PFSK-1 (cell line): ENCODE measurements at regions not wholly inside any gene's neighbourhood (a gene's known extent, or its start where the extent isn't known, plus 50 kb on each side); places are given as distances from the start of the nearest gene placed in this dataset.

ENCODE experiments used
- FOXP2 ChIP-seq: optimal IDR thresholded peaks from 2 replicates; pipeline ENCODE3; 2011; ENCODE audit warnings: borderline replicate concordance, control low read depth, inconsistent platforms; ENCODE audit not compliant: insufficient read depth; ENCODE audit errors: extremely low read length, extremely low read depth
- POLR2AphosphoS5 ChIP-seq: IDR thresholded peaks from 2 replicates; pipeline ENCODE4 v1.6.1; 2012; ENCODE audit warnings: low read depth, mild to moderate bottlenecking, control low read depth, low read length, moderate library complexity
- REST ChIP-seq, 2 experiments: IDR thresholded peaks; 2 replicates each; pipeline versions ENCODE4 v1.6.1 to v1.8.0; 2011 to 2012; ENCODE audit warnings: low read depth in 2 of 2, low read length in 2 of 2, control low read depth in 1 of 2, inconsistent platforms in 1 of 2, mild to moderate bottlenecking in 1 of 2, moderate library complexity in 1 of 2; ENCODE audit not compliant: insufficient read depth in 1 of 2
- SIN3A ChIP-seq: IDR thresholded peaks from 2 replicates; pipeline ENCODE4 v1.6.1; 2012; ENCODE audit warnings: mild to moderate bottlenecking, low read length, moderate library complexity, borderline replicate concordance; ENCODE audit not compliant: insufficient read depth
- TAF1 ChIP-seq: IDR thresholded peaks from 2 replicates; pipeline ENCODE4 v1.6.1; 2012; ENCODE audit warnings: low read length, control low read depth, borderline replicate concordance; ENCODE audit not compliant: insufficient read depth

- no peak for TF ChIP-seq POLR2AphosphoS5
- no peak for TF ChIP-seq TAF1
- no peak for TF ChIP-seq SIN3A
- TF ChIP-seq REST (IDR thresholded peaks at IDR 0.05; ENCODE audit: insufficient read depth in 1 of 2, low read depth in 2 of 2, low read length in 2 of 2): no peak
- no peak for TF ChIP-seq FOXP2
Observed at GRCh38 chr15:61660579-61660978, 399.7 kb downstream of the VPS13C start.
